GM12874 (cell line): ENCODE measurements at regions not wholly inside any gene's neighbourhood (a gene's known extent, or its start where the extent isn't known, plus 50 kb on each side); places are given as distances from the start of the nearest gene placed in this dataset.

Experiments
- TF ChIP-seq, protein P1 (sequence below): IDR thresholded peaks from 2 replicates; pipeline ENCODE4 v1.5.1; 2011; ENCODE audit warnings: low read depth, mild to moderate bottlenecking, control low read depth, low read length, moderate library complexity; ENCODE audit not compliant: insufficient read depth

DNA sequence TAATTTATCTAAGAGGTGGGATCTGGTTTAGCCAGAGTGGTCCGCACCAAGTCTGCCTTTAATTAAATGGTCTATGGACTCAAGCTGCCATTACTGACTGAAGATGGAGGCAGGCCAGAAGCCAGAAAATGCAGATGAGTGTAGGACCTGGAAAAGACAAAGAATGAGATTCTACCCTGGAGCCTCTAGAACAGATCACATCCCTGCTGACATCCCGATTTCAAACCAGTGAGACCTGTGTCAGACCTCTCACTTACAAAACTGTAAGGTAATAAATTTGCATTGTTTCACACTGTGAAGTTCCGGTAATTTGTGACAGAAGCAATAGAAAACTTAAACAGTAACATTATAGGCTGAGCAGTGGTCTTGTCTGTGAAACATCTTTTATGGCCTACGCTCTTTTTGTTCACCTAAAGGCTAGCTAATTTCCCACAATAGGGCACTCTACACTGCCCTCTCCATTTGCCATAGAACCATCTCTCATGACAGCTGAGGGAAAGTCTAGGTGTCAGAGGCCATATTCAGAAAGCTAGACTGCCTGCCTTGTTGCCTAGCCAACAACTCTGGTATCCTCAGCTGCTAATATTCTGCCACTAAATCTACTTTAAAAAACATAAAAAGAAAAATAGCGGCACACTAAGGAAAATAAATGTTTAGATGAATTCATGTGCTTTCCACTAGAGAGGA, 1396.2 kb upstream of the PIK3C3 start:
- TF ChIP-seq, protein P1, sequence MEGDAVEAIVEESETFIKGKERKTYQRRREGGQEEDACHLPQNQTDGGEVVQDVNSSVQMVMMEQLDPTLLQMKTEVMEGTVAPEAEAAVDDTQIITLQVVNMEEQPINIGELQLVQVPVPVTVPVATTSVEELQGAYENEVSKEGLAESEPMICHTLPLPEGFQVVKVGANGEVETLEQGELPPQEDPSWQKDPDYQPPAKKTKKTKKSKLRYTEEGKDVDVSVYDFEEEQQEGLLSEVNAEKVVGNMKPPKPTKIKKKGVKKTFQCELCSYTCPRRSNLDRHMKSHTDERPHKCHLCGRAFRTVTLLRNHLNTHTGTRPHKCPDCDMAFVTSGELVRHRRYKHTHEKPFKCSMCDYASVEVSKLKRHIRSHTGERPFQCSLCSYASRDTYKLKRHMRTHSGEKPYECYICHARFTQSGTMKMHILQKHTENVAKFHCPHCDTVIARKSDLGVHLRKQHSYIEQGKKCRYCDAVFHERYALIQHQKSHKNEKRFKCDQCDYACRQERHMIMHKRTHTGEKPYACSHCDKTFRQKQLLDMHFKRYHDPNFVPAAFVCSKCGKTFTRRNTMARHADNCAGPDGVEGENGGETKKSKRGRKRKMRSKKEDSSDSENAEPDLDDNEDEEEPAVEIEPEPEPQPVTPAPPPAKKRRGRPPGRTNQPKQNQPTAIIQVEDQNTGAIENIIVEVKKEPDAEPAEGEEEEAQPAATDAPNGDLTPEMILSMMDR, result no peak

DNA sequence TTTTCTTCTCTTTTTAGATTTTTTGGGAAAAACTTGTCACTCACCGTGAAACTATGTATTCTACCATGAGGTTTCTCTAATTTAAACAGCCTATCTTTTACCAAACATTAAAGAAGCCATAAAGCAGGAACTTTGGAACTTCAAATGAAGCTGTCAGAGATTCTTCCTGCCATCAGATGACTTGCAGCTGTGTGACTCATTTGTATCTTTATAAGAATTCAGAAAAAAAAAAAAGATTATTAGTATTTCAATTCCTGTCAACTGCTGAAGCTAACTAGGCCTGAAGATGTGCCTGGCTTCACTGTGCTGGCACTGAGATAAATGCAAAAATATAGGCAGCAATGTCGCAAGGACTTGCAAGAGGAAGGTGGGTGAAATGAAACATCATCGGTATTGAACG, 1399.1 kb upstream of the PIK3C3 start:
- TF ChIP-seq, protein P1, result no peak

DNA sequence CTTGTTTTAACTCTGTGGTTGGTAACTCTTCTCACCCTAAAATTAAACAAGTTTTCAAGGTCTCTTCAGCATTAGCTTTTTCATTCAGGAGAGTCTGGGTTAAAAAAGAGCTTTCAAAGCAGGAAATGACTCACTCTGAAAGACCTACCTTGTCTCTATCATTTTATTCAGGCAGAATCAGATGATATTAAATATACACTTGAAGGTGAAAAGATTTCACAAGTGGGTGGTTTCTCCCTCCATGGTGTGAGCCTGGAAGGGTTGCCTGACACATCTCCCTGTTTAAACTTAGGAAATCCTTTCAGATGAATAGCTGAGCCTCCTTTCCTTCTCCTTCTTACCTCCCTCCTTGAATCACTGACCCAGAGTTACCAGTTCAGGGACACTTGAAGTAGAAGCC, 1402.0 kb upstream of the PIK3C3 start:
- TF ChIP-seq, protein P1, result no peak

DNA sequence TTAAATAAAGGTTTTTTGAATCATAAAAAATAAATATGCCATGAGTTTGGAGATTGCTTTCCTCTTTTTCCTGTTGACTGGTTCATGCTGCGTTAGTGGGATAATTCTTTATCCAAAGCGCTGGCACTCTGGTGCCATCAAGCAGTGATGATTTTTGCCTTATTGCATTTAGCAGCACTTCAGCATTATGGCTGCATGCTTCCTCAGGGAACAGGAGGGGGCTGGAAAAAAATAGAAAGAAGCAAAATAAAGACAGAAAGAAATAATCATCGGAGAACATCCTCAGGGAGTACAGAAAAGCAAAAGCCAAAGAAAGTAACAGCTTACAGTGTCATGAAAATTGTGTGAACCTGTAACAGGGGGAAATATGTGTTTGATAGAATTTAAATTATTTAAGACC, 1408.2 kb upstream of the PIK3C3 start:
- TF ChIP-seq, protein P1, result no peak

DNA sequence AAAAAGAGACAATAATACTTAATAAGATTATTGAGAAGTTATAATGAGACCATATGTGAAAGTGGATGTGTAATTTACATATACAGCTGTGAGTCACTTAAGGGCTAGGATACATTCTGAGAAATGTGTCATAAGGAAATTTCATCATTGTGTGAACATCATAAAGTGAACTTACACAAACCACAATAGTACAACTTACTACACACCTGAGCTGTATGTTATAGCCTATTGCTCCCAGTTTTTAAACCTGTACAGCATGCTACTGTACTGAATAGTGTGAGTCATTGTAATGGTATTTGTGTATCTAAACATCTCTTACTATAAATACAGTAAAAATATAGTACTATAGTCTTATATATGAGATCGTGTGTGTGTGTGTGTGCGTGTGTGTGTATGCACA, 1420.3 kb upstream of the PIK3C3 start:
- TF ChIP-seq, protein P1, result no peak

DNA sequence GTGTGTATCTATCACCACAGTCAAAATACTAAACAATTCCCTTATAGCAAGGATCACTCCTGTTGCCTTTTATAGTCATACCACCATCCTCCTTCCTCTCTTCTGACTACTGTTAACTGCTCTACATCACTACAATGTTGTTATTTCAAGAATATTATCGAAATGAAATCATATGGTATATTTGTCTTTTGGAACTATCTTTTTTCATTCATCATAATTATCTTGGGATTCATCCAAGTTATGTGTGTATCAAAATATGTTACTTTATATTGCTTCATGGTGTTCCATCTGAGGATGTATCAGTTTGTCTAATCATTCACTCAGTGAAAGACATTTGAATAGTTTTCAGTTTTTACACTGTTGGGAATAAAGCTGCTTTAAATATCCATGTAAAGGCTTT, 1423.0 kb upstream of the PIK3C3 start:
- TF ChIP-seq, protein P1, result no peak

DNA sequence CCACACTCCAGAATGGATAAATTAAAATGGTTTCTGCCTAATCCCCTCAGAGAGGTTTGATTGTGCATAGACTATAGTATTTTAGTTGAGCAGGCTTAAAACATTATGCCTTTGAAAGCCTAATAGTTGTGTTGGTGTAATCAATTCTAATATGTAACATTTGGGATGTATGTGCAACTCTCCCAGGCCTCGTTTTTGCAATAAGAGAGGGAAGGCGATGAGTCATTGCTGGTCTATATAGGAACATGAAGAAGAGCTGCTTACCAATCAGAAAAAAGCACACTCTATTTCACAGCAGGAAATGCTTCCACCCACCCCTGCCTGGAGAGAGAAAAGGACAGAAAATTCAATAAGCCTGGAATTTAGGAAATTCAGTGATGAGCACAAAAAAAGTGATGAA, 1424.0 kb upstream of the PIK3C3 start:
- TF ChIP-seq, protein P1, result no peak
